ENCODE measurements at regions not wholly inside any gene's neighbourhood (a gene's known extent, or its start where the extent isn't known, plus 50 kb on each side); places are given as distances from the start of the nearest gene placed in this dataset.

DNA sequence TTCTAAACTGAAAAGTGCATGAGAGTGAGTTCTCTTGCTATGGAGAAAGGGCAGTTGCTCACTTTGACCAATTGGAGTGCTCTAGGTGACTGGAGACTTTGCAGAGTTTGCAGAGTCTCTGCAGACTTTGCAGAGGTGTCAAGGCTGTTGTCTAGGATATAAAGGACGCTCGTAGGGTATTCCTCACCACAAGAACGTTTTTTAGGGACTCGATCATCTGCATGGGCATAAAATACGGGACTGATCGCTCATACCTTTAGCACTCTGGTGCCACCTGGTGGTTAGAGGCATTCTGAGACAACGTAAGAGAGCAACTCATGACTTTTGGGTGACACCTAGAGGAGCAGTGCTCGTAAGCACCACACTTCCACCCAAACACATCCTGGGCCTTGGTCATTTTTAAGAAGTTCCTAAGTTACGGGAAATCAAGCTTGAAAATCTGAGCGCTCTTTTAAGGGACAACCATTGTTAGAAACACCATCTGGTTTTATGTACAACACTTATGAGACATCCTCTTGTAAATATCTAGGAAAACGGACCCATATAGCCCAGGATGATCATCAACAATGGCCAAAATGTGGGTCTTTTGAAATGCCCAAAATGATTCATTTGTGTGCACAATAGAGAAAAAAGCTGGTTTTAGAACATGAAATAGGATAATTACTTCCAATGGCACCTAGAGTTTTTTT, 51.6 kb upstream of the XCR1 start (continued):
- TF ChIP-seq, protein P1, sequence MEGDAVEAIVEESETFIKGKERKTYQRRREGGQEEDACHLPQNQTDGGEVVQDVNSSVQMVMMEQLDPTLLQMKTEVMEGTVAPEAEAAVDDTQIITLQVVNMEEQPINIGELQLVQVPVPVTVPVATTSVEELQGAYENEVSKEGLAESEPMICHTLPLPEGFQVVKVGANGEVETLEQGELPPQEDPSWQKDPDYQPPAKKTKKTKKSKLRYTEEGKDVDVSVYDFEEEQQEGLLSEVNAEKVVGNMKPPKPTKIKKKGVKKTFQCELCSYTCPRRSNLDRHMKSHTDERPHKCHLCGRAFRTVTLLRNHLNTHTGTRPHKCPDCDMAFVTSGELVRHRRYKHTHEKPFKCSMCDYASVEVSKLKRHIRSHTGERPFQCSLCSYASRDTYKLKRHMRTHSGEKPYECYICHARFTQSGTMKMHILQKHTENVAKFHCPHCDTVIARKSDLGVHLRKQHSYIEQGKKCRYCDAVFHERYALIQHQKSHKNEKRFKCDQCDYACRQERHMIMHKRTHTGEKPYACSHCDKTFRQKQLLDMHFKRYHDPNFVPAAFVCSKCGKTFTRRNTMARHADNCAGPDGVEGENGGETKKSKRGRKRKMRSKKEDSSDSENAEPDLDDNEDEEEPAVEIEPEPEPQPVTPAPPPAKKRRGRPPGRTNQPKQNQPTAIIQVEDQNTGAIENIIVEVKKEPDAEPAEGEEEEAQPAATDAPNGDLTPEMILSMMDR (conservative IDR thresholded peaks at IDR 0.05; ENCODE audit: low read depth, low read length): peak; percentile 100
- peak; percentile 23; the same call in 1 of the 2 replicates for TF ChIP-seq MAZ (IDR thresholded peaks at IDR 0.05; ENCODE audit: borderline replicate concordance, low read depth, low read length)

Data from IMR-90 (cell line).